Cardiac fibroblast (primary cell): ENCODE measurements at regions not wholly inside any gene's neighbourhood (a gene's known extent, or its start where the extent isn't known, plus 50 kb on each side); places are given as distances from the start of the nearest gene placed in this dataset.

Experiments used
- DNase-seq, 2 donors: peaks; one replicate each; pipeline versions ENCODE4 v3.0.0 to v3.0.0-alpha.2; 2010; ENCODE audit warnings: low read depth in 2 of 2
- H3K4me3 ChIP-seq, 2 donors: replicated peaks in 1 of 2; 1 replicate in 1 of 2; 2 replicates in 1 of 2; pipeline ENCODE4 v1.5.1; 2011; ENCODE audit warnings: low read depth in 2 of 2, low read length in 2 of 2, mild to moderate bottlenecking in 2 of 2, moderate library complexity in 1 of 2
- TF ChIP-seq, protein P1 (sequence below): IDR thresholded peaks from one replicate; pipeline ENCODE4 v1.5.1; 2011; ENCODE audit warnings: low read depth, mild to moderate bottlenecking, low read length, inconsistent platforms

DNA sequence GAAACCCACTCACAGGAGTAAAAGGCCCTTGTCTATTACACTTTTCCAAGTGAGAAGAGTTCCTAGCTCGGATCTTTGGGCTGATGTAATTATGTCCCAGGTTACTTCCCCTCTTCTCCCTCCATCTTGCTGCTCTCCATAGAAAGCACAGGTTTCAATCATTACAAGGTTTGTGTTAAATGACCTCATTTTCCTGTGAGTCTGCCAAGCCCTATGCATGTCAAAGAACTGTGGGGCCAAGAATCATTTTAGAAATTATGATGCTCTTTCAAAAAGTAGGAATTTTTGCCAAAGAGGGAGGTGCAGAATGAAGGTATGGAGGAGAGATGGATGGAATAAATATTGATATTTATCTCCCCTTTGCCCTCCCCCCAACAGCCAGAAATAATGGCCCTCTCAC lies 129.3 kb upstream of the TPM1 start:
- TF ChIP-seq, protein P1, sequence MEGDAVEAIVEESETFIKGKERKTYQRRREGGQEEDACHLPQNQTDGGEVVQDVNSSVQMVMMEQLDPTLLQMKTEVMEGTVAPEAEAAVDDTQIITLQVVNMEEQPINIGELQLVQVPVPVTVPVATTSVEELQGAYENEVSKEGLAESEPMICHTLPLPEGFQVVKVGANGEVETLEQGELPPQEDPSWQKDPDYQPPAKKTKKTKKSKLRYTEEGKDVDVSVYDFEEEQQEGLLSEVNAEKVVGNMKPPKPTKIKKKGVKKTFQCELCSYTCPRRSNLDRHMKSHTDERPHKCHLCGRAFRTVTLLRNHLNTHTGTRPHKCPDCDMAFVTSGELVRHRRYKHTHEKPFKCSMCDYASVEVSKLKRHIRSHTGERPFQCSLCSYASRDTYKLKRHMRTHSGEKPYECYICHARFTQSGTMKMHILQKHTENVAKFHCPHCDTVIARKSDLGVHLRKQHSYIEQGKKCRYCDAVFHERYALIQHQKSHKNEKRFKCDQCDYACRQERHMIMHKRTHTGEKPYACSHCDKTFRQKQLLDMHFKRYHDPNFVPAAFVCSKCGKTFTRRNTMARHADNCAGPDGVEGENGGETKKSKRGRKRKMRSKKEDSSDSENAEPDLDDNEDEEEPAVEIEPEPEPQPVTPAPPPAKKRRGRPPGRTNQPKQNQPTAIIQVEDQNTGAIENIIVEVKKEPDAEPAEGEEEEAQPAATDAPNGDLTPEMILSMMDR = no peak
- H3K4me3 ChIP-seq = no peak overlapping the region
- no peak for DNase-seq

DNA sequence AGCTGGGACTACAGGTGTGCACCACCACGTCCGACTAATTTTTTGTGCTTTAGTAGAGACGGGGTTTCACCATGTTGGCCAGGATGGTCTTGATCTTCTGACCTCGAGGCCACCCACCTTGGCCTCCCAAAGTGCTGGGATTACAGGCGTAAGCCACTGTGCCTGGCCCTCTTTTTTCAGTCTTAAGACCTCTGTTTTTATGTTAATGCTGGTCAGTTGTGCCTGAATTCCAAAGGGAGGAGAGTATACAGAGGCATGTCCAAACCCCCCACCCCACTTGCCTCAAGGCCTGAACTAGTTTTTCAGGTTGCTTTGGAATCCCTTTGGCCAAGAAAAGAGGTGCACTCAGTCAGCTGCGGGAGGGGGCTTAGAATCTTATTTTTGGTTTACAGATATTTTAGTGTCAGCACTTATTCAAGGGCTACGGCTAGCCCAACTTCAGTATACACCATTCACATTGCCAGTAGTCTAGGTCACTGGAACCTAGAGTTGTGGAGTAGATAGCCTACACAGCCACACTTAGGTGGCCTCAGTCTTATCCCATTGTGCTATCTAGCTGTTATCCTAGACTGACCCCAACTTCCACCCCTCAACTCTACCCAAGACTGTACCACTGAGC lies 128.0 kb upstream of the TPM1 start:
- H3K4me3 ChIP-seq = no peak overlapping the region
- no peak for DNase-seq
- TF ChIP-seq, protein P1 = no peak

DNA sequence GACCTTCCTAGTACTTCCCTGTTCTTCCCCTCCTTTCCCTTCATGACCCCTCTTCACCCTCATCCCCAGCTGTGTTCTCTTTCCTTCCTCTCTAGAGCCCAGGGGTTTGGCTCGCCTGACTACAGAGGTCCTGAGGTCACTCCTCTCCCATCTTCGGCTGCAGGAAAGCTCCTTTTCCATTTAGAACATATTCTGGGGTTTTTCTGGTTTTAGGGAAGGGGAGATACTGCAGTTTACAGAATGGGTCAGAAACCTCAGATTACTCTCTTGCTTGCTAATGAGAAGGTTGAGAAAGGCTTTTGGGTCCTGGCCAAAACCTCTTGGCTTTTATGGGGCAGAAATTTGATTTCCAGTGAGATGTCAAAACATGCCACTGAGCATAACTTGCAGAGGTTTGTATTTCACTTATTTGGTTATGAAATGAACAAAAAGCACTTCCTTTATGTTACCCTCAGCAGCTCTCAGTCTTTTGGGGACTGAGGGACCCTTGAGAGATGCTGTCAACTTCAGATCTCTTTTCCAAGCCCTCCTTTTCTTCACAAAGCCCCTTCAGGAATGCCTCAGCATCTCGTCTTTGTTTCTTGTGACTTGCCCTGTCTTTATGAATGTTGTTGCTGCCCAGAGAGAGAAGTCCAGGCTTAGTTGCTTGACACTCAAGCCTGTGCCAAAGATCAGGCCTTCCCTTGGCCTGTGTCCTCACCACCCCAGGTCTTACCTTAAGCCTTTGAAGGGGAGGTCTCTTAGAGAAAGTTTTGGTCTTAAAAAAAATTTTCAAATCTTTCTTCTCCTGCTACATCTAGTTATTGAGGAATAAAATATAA lies 121.7 kb upstream of the TPM1 start:
- DNase-seq = peak; percentile 72 to 85
- H3K4me3 ChIP-seq = no peak overlapping the region
- TF ChIP-seq, protein P1 = no peak

DNA sequence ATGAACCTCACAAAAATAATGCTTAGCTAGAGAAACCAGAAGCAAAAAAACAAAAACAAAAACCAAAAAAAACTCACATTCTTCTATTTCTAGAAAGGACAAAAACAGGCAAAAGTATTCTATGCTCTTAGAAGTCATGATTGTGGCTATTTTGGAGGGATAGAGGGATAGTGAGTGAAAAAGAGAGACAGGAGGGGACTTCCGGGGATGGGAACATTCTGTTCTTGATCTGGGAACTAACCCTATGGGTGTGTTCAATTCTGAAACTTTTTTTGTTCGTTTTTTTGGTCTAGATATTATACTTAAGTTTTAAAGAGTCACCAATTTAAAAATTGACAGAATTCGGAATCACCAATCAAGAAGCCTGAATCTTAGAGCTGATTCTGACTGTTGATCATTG lies 120.0 kb upstream of the TPM1 start:
- H3K4me3 ChIP-seq = no peak overlapping the region
- TF ChIP-seq, protein P1 = no peak
- DNase-seq = no peak

DNA sequence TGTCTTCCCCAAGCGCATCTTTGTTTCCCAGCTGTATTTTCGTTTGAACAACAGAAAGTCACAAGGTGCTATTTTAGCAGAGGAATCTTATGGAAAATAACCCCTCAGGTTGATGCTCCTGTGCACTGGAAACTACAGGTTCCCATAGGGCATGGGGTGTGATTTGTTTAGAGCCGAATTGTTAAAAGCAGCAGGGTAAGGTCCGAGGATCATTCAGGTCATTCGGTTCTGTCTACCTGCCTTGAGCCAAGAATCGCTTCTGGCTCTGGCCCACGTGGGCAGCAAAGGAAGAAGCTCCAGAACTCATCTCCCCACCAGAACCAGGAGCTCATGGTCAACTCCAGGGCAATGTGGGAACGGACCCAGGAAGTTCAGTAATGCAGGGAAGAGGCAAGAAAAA lies 116.7 kb upstream of the TPM1 start:
- TF ChIP-seq, protein P1 = no peak
- no peak overlapping the region for H3K4me3 ChIP-seq
- DNase-seq = no peak

DNA sequence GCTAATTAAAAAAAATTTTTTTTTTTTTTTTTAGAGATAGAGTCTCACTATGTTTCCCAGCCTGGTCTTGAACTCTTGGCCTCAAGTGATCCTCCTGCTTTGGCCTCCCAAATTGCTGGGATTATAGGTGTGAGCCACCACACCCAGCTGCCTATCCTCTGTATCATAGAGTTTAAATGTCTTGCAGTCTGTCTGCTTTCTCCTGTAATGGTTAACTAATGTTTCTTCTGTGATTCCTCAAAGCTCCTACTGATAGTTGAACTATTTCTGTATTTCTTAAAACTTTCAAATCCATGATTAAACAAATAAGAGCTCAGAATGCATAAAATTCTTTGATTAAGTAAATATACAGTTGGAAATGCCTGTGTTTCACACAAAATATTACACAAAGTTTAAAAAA lies 115.4 kb upstream of the TPM1 start:
- TF ChIP-seq, protein P1 = no peak
- no peak for DNase-seq
- H3K4me3 ChIP-seq = no peak overlapping the region
